ENCODE measurements at regions not wholly inside any gene's neighbourhood (a gene's known extent, or its start where the extent isn't known, plus 50 kb on each side); places are given as distances from the start of the nearest gene placed in this dataset.
"Not testable (repeated sequence)": the region's sequence is repeated elsewhere in the genome, so short reads cannot be mapped to it uniquely, and the experiment has no call there.

DNA sequence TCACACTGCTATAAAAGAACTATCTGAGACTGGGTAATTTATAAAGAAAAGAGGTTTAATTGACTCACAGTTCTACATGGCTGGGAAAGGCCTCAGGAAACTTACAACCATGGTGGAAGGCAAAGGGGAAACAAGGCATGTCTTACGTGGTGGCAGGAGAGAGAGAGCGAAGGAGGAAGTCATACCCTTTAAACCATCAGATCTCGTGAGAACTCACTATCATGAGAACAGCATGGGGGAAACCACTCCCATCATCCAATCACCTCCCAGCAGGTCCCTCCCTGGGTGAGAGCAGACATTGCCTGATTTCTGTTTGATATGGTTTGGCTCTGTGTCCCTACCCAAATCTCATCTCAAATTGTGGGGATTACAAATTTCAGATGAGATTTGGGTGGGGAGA lies 86.9 kb upstream of the CTDP1 start:
- not testable (repeated sequence) for TF ChIP-seq POLR2A (IDR thresholded peaks at IDR 0.05)
- TF ChIP-seq, protein P1, sequence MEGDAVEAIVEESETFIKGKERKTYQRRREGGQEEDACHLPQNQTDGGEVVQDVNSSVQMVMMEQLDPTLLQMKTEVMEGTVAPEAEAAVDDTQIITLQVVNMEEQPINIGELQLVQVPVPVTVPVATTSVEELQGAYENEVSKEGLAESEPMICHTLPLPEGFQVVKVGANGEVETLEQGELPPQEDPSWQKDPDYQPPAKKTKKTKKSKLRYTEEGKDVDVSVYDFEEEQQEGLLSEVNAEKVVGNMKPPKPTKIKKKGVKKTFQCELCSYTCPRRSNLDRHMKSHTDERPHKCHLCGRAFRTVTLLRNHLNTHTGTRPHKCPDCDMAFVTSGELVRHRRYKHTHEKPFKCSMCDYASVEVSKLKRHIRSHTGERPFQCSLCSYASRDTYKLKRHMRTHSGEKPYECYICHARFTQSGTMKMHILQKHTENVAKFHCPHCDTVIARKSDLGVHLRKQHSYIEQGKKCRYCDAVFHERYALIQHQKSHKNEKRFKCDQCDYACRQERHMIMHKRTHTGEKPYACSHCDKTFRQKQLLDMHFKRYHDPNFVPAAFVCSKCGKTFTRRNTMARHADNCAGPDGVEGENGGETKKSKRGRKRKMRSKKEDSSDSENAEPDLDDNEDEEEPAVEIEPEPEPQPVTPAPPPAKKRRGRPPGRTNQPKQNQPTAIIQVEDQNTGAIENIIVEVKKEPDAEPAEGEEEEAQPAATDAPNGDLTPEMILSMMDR (IDR thresholded peaks at IDR 0.05) = not testable (repeated sequence)

Data from lower leg skin (tissue), 3 donors.